NCI-H748 (cell line): ENCODE measurements at regions not wholly inside any gene's neighbourhood (a gene's known extent, or its start where the extent isn't known, plus 50 kb on each side); places are given as distances from the start of the nearest gene placed in this dataset.

Experiments
- DNase-seq: peaks from one replicate; lab custom pipeline; 2025; ENCODE audit not compliant: unreplicated experiment; lab: John Stamatoyannopoulos, UW

GRCh38 chr10:83921984-83922860 lies 217.1 kb upstream of the GHITM start:
- no peak for DNase-seq

- no peak for DNase-seq
Measured at GRCh38 chr10:83925133-83925532, 214.2 kb upstream of the GHITM start.

- peak; percentile 3 for DNase-seq
Measured at GRCh38 chr10:83926606-83927005, 212.7 kb upstream of the GHITM start.

GRCh38 chr10:83927166-83927565 lies 212.1 kb upstream of the GHITM start:
- no peak for DNase-seq

- DNase-seq, result no peak
Measured at GRCh38 chr10:83929399-83929798, 209.9 kb upstream of the GHITM start.

GRCh38 chr10:83931669-83932068 lies 207.6 kb upstream of the GHITM start:
- DNase-seq, result no peak

- DNase-seq, result no peak
Measured at GRCh38 chr10:83932245-83932644, 207.1 kb upstream of the GHITM start.

GRCh38 chr10:83934062-83934461 lies 205.2 kb upstream of the GHITM start:
- no peak for DNase-seq

- no peak for DNase-seq
Measured at GRCh38 chr10:83934641-83935338, 204.5 kb upstream of the GHITM start.

- no peak for DNase-seq
Measured at GRCh38 chr10:83935339-83935736, 204.0 kb upstream of the GHITM start.

- DNase-seq, result no peak
Measured at GRCh38 chr10:83935911-83936310, 203.4 kb upstream of the GHITM start.

- DNase-seq, result no peak
Measured at GRCh38 chr10:83937161-83937560, 202.1 kb upstream of the GHITM start.

- no peak for DNase-seq
Measured at GRCh38 chr10:83937826-83938225, 201.5 kb upstream of the GHITM start.

GRCh38 chr10:83941189-83941588 lies 198.1 kb upstream of the GHITM start:
- DNase-seq, result no peak

GRCh38 chr10:83942410-83942809 lies 196.9 kb upstream of the GHITM start:
- no peak for DNase-seq

- no peak for DNase-seq
Measured at GRCh38 chr10:83943049-83943448, 196.3 kb upstream of the GHITM start.

- DNase-seq, result no peak
Measured at GRCh38 chr10:83943920-83944319, 195.4 kb upstream of the GHITM start.

- DNase-seq, result peak; percentile 62
Measured at GRCh38 chr10:83945982-83946718, 193.2 kb upstream of the GHITM start.

GRCh38 chr10:83952314-83952713 lies 187.0 kb upstream of the GHITM start:
- DNase-seq, result peak; percentile 58

- no peak for DNase-seq
Measured at GRCh38 chr10:83953589-83953988, 185.7 kb upstream of the GHITM start.

- no peak for DNase-seq
Measured at GRCh38 chr10:83954193-83954799, 185.0 kb upstream of the GHITM start.
